Gastrocnemius medialis (tissue), 4 donors: ENCODE measurements at regions not wholly inside any gene's neighbourhood (a gene's known extent, or its start where the extent isn't known, plus 50 kb on each side); places are given as distances from the start of the nearest gene placed in this dataset.
"Not testable (repeated sequence)": the region's sequence is repeated elsewhere in the genome, so short reads cannot be mapped to it uniquely, and the experiment has no call there.

Experiments
- ATAC-seq, 2 donors: fragments of 150-250 bp; one replicate each; pipeline ENCODE4 v1.9.1; 2016
- DNase-seq, 2 donors: peaks; one replicate each; pipeline ENCODE4 v3.0.0-alpha.2; 2019
- H3K27ac ChIP-seq, 4 donors: fragments of 200-600 bp; sonication (generic); 1 replicate in 1 of 4; 2 replicates in 3 of 4; pipeline ENCODE4 v1.5.1; 2016 to 2018; ENCODE audit warnings: mild to moderate bottlenecking in 2 of 4, moderate library complexity in 1 of 4
- H3K27me3 ChIP-seq, 3 donors: fragments of 200-600 bp; sonication (generic) in 2 of 3; 1 replicate in 1 of 3; 2 replicates in 2 of 3; pipeline versions ENCODE4 v1.5.1 to v1.6.0; 2016 to 2019; ENCODE audit warnings: mild to moderate bottlenecking in 1 of 3, moderate library complexity in 1 of 3
- H3K36me3 ChIP-seq, 2 donors: fragments of 200-600 bp; sonication (generic) in 1 of 2; one replicate each; pipeline ENCODE4 v1.5.1; 2017 to 2018
- H3K4me1 ChIP-seq, 2 donors: fragments of 200-600 bp; sonication (generic) in 1 of 2; one replicate each; pipeline ENCODE4 v1.5.1; 2016 to 2017; ENCODE audit warnings: mild to moderate bottlenecking in 2 of 2
- H3K4me3 ChIP-seq, 4 donors: fragments of 200-600 bp; sonication (generic) in 3 of 4; 1 replicate in 1 of 4; 2 replicates in 3 of 4; pipeline ENCODE4 v1.5.1; 2016 to 2019; ENCODE audit warnings: mild to moderate bottlenecking in 2 of 4
- H3K9me3 ChIP-seq, 3 donors: fragments of 200-600 bp; sonication (generic) in 2 of 3; 1 replicate in 1 of 3; 2 replicates in 2 of 3; pipeline ENCODE4 v1.5.1; 2016 to 2019
- CTCF ChIP-seq, 5 experiments: fragments of 450-650 bp in 3 of 5; fragments of 200-600 bp in 2 of 5; sonication (generic) in 2 of 5; IDR thresholded peaks in 4 of 5; conservative IDR thresholded peaks in 1 of 5; 1 replicate in 4 of 5; 2 replicates in 1 of 5; pipeline ENCODE4 v1.5.1; 2016 to 2019; ENCODE audit warnings: antibody characterized with exemption in 5 of 5, mild to moderate bottlenecking in 3 of 5, moderate library complexity in 3 of 5
- POLR2A ChIP-seq, 2 donors: fragments of 450-650 bp; IDR thresholded peaks; one replicate each; pipeline ENCODE4 v1.6.1; 2017; ENCODE audit warnings: antibody characterized with exemption in 2 of 2, mild to moderate bottlenecking in 2 of 2, moderate library complexity in 2 of 2
- in situ Hi-C, 4 donors: fragments of 200-750 bp; cut with MboI; loops; one replicate each; pipeline versions ENCODE4 v1.15.0 to v1.8.0; 2017; ENCODE audit warnings: low sequenced_read_pairs in 4 of 4
- intact Hi-C: fragments of 100-400 bp; cut with DNase I; formaldehyde crosslinking; loops from one replicate; pipeline ENCODE4 v1.15.1; 2023; ENCODE audit warnings: low total_unique reads

DNA sequence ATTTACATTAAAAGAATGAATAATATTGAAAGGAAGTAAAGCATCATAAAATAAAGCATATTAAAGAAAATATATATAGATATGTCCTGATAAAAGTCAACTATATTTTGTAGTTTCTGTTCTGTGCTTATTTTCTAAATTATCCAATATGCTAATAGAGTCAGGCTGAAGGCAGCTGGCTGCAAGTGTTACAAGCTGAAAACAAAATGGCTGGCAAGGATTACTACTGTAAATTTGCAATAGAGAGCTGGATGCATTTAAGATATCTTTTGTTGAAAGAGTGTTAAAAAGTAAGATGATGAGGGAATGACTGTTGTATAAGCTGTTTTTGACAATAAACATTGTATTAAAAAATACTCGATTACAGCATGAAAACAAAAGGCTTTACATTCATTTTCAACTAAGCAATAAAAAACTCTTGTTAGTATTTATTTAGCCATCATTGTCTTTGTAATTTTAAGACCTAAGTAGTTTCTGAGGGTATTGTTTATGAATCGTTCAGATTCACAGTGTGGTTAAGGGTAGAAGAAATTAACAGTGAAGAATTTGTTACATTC is 76.3 kb downstream of the TANC2 start:
- H3K27me3 ChIP-seq: no peaks in the 10 kb centered on the region
- ATAC-seq: no peak
- in situ Hi-C loops: no loop called here
- intact Hi-C loops: no loop called here
- H3K4me1 ChIP-seq: no peaks in the 10 kb centered on the region
- DNase-seq: no peak
- H3K4me3 ChIP-seq: no peak overlapping the region
- no peaks in the 10 kb centered on the region for H3K36me3 ChIP-seq
- no peaks in the 10 kb centered on the region for H3K9me3 ChIP-seq
- H3K27ac ChIP-seq: no peak overlapping the region
- TF ChIP-seq CTCF (IDR thresholded peaks at IDR 0.05 in 4 of 5, conservative IDR thresholded peaks at IDR 0.05 in 1 of 5) (no peak), POLR2A (IDR thresholded peaks at IDR 0.05) (no peak)

GRCh38 chr17:63057560-63057959 is 91.5 kb downstream of the TANC2 start:
- H3K4me1 ChIP-seq, ATAC-seq, DNase-seq, H3K4me3 ChIP-seq, H3K27ac ChIP-seq, in situ Hi-C loops, H3K27me3 ChIP-seq, intact Hi-C loops, H3K36me3 ChIP-seq, H3K9me3 ChIP-seq: not testable (repeated sequence)

DNA sequence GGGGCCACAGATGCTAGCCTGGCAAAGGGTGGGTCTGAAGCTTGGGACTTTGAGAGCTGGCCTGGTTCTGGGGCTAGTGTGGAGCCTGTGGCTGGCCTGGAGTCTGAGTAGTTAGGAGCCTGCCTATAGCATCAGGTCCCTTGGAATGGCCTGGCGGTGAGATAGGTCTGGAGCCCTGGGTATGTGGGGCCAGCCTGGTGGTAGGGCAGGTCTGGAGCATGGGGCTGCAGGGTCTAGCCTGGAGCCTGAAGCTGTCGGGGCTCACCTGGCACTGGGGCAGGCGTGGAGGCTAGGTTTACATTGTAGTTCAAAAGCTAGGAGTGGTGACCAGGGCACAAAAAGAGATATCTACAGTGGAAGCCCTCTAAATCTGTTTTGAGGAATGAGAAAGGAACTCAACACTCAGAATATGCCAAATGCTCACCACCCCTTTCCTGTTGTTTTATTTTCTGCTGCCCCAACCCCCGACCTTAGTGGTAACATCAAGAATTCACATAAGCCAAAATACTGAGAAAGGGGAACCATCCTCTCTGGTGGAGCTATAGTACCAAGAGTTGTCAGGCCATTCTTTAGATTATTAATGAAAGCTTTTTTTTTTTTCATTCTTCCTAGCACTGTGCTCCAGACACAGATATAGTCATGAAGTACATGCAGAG is 100.3 kb downstream of the TANC2 start:
- DNase-seq (no peak), ATAC-seq (no peak)
- intact Hi-C loops (no loop called here), in situ Hi-C loops (no loop called here)
- no peaks in the 10 kb centered on the region for H3K27me3 ChIP-seq
- no peaks in the 10 kb centered on the region for H3K9me3 ChIP-seq
- no peaks in the 10 kb centered on the region for H3K36me3 ChIP-seq
- H3K4me3 ChIP-seq: no peak overlapping the region
- TF ChIP-seq POLR2A (IDR thresholded peaks at IDR 0.05) (no peak), CTCF (IDR thresholded peaks at IDR 0.05 in 4 of 5, conservative IDR thresholded peaks at IDR 0.05 in 1 of 5) (no peak)
- no peaks in the 10 kb centered on the region for H3K4me1 ChIP-seq
- H3K27ac ChIP-seq: no peak overlapping the region

GRCh38 chr17:63069245-63069644 is 103.2 kb downstream of the TANC2 start:
- in situ Hi-C loops: no loop called here
- DNase-seq: no peak
- TF ChIP-seq POLR2A (IDR thresholded peaks at IDR 0.05): no peak
- no peak for TF ChIP-seq CTCF (IDR thresholded peaks at IDR 0.05 in 4 of 5, conservative IDR thresholded peaks at IDR 0.05 in 1 of 5)
- ATAC-seq: no peak
- no peak overlapping the region for H3K27ac ChIP-seq
- intact Hi-C loops: no loop called here
- H3K4me3 ChIP-seq: no peak overlapping the region
- no peaks in the 10 kb centered on the region for H3K4me1 ChIP-seq
- H3K9me3 ChIP-seq: no peaks in the 10 kb centered on the region
- H3K36me3 ChIP-seq: no peaks in the 10 kb centered on the region
- H3K27me3 ChIP-seq: no peaks in the 10 kb centered on the region

DNA sequence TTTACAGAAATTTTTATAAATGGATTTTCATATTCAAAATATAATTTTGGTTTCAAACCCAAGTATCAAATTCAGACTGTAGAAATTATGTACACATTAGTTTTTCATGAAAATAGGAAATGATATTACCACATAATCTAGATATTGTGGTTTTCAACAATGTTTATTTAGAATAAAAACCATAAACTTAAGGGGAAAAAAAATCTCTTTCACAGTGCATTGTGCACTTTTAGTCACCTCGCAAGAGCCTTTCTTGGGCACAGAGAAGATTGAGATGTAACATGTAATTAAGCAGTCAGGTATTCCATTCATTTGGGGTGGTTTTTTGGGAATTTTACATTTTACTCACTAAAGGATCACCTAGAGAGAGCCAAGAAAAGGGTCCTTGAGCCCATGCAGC is 104.0 kb downstream of the TANC2 start:
- no peaks in the 10 kb centered on the region for H3K9me3 ChIP-seq
- no peak for TF ChIP-seq POLR2A (IDR thresholded peaks at IDR 0.05)
- no peaks in the 10 kb centered on the region for H3K4me1 ChIP-seq
- in situ Hi-C loops (no loop called here), intact Hi-C loops (no loop called here)
- ATAC-seq: no peak
- H3K36me3 ChIP-seq: no peaks in the 10 kb centered on the region
- H3K27ac ChIP-seq: no peak overlapping the region
- no peak overlapping the region for H3K4me3 ChIP-seq
- no peaks in the 10 kb centered on the region for H3K27me3 ChIP-seq
- no peak for DNase-seq

DNA sequence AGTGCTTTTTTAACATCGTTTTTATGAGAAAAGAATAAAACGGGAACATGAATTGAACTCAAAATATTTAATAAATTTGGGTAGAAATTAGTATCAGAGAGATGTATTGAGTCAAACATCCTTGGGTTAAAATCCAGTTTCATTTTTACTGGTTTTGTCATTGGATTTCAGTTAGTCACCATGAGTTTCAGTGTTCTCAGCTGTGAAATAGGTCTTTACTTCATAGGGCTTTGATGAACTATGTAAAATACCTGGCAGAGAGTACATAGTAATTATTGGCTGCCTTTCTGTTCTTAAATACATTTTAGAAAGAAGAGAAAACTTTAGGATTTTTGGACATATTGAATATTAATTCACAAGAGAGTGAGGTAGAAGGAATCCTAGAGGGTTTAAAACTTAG is 105.8 kb downstream of the TANC2 start:
- no peaks in the 10 kb centered on the region for H3K4me1 ChIP-seq
- H3K27ac ChIP-seq: no peak overlapping the region
- TF ChIP-seq POLR2A (IDR thresholded peaks at IDR 0.05): no peak
- TF ChIP-seq CTCF (IDR thresholded peaks at IDR 0.05 in 4 of 5, conservative IDR thresholded peaks at IDR 0.05 in 1 of 5): no peak
- in situ Hi-C loops (no loop called here), intact Hi-C loops (no loop called here)
- no peaks in the 10 kb centered on the region for H3K36me3 ChIP-seq
- ATAC-seq (no peak), DNase-seq (no peak)
- H3K4me3 ChIP-seq: no peak overlapping the region
- H3K9me3 ChIP-seq: no peaks in the 10 kb centered on the region
- no peaks in the 10 kb centered on the region for H3K27me3 ChIP-seq
